GM21360 (cell line): ENCODE measurements at regions not wholly inside any gene's neighbourhood (a gene's known extent, or its start where the extent isn't known, plus 50 kb on each side); places are given as distances from the start of the nearest gene placed in this dataset.

ENCODE experiments used
- ATAC-seq: cut with Tn5 transposase; IDR thresholded peaks from one replicate; pipeline ENCODE4 v1.9.1; 2021; ENCODE audit warnings: mild to moderate bottlenecking, moderate library complexity; ENCODE audit not compliant: unreplicated experiment

GRCh38 chr2:17309741-17310339 lies 208.4 kb downstream of the RAD51AP2 start:
- ATAC-seq: peak; percentile 90

- ATAC-seq: no peak
Measured at GRCh38 chr2:17309181-17309580, 209.1 kb downstream of the RAD51AP2 start.

- ATAC-seq: no peak
Measured at GRCh38 chr2:17306706-17307105, 211.5 kb downstream of the RAD51AP2 start.

- ATAC-seq: no peak
Measured at GRCh38 chr2:17306219-17306618, 212.0 kb downstream of the RAD51AP2 start.

GRCh38 chr2:17303521-17303920 lies 214.7 kb downstream of the RAD51AP2 start:
- ATAC-seq: no peak

- no peak for ATAC-seq
Measured at GRCh38 chr2:17303054-17303453, 215.2 kb downstream of the RAD51AP2 start.

GRCh38 chr2:17302281-17302680 lies 216.0 kb downstream of the RAD51AP2 start:
- no peak for ATAC-seq

GRCh38 chr2:17301437-17301836 lies 216.8 kb downstream of the RAD51AP2 start:
- no peak for ATAC-seq

- no peak for ATAC-seq
Measured at GRCh38 chr2:17299891-17300540, 218.2 kb downstream of the RAD51AP2 start.

GRCh38 chr2:17298453-17298852 lies 219.8 kb downstream of the RAD51AP2 start:
- ATAC-seq: no peak

GRCh38 chr2:17296686-17297085 lies 221.6 kb downstream of the RAD51AP2 start:
- no peak for ATAC-seq

GRCh38 chr2:17289669-17290068 lies 228.6 kb downstream of the RAD51AP2 start:
- no peak for ATAC-seq

GRCh38 chr2:17287183-17287582 lies 231.1 kb downstream of the RAD51AP2 start:
- ATAC-seq: no peak

GRCh38 chr2:17282826-17283225 lies 235.4 kb downstream of the RAD51AP2 start:
- no peak for ATAC-seq

- ATAC-seq: no peak
Measured at GRCh38 chr2:17282245-17282644, 236.0 kb downstream of the RAD51AP2 start.

- ATAC-seq: no peak
Measured at GRCh38 chr2:17276220-17276619, 242.0 kb downstream of the RAD51AP2 start.

- ATAC-seq: peak; percentile 75
Measured at GRCh38 chr2:17272652-17273525, 245.4 kb downstream of the RAD51AP2 start.

- ATAC-seq: no peak
Measured at GRCh38 chr2:17272170-17272569, 246.1 kb downstream of the RAD51AP2 start.

- ATAC-seq: no peak
Measured at GRCh38 chr2:17271416-17271815, 246.8 kb downstream of the RAD51AP2 start.

GRCh38 chr2:17270894-17271293 lies 247.3 kb downstream of the RAD51AP2 start:
- no peak for ATAC-seq

GRCh38 chr2:17263570-17263968 lies 254.7 kb downstream of the RAD51AP2 start:
- ATAC-seq: no peak
